ENCODE measurements at regions not wholly inside any gene's neighbourhood (a gene's known extent, or its start where the extent isn't known, plus 50 kb on each side); places are given as distances from the start of the nearest gene placed in this dataset.
"Not testable (repeated sequence)": the region's sequence is repeated elsewhere in the genome, so short reads cannot be mapped to it uniquely, and the experiment has no call there.

GRCh38 chr1:222404710-222405109 is 143.2 kb downstream of the HHIPL2 start:
- Mint-ChIP-seq H3K27me3 (peaks cover 2% of the 10 kb centered on the region), H3K9me3 (peaks cover 12% of the 10 kb centered on the region), H3K27ac (no peak overlapping the region), H3K4me3 (peak overlapping the region; percentile 28), H3K4me1 (peaks cover 5% of the 10 kb centered on the region), H3K36me3 (ENCODE audit: low read depth) (peaks cover 1% of the 10 kb centered on the region)
- ChIA-PET POLR2A (no interaction called here), CTCF (no interaction called here)
- DNase-seq, result no peak

- Mint-ChIP-seq H3K27me3 (no peaks in the 10 kb centered on the region), H3K4me3 (no peak overlapping the region), H3K9me3 (peaks cover 3% of the 10 kb centered on the region), H3K36me3 (ENCODE audit: low read depth) (no peaks in the 10 kb centered on the region), H3K27ac (no peak overlapping the region), H3K4me1 (no peaks in the 10 kb centered on the region)
- POLR2A ChIA-PET, result no interaction called here
- no peak for DNase-seq
- CTCF ChIA-PET, result no interaction called here
These were observed 148.7 kb downstream of the HHIPL2 start for GRCh38 chr1:222399197-222399596.

GRCh38 chr1:222394224-222394623 is 153.7 kb downstream of the HHIPL2 start:
- Mint-ChIP-seq H3K4me1 (no peaks in the 10 kb centered on the region), H3K27me3 (no peaks in the 10 kb centered on the region), H3K9me3 (peaks cover 9% of the 10 kb centered on the region), H3K4me3 (no peak overlapping the region), H3K27ac (no peak overlapping the region), H3K36me3 (ENCODE audit: low read depth) (no peaks in the 10 kb centered on the region)
- no peak for DNase-seq
- ChIA-PET CTCF (no interaction called here), POLR2A (no interaction called here)

GRCh38 chr1:222392556-222392955 is 155.3 kb downstream of the HHIPL2 start:
- no peak overlapping the region for H3K27ac Mint-ChIP-seq
- H3K27me3 Mint-ChIP-seq, result no peaks in the 10 kb centered on the region
- ChIA-PET CTCF (no interaction called here), POLR2A (no interaction called here)
- peaks cover 9% of the 10 kb centered on the region for H3K9me3 Mint-ChIP-seq
- no peak for DNase-seq
- no peaks in the 10 kb centered on the region for H3K4me1 Mint-ChIP-seq
- no peaks in the 10 kb centered on the region for H3K36me3 Mint-ChIP-seq (ENCODE audit: low read depth)
- H3K4me3 Mint-ChIP-seq, result no peak overlapping the region

- ChIA-PET CTCF (no interaction called here), POLR2A (no interaction called here)
- H3K27ac Mint-ChIP-seq, result no peak overlapping the region
- H3K27me3 Mint-ChIP-seq, result no peaks in the 10 kb centered on the region
- H3K4me1 Mint-ChIP-seq, result no peaks in the 10 kb centered on the region
- no peaks in the 10 kb centered on the region for H3K36me3 Mint-ChIP-seq (ENCODE audit: low read depth)
- peaks cover 9% of the 10 kb centered on the region for H3K9me3 Mint-ChIP-seq
- DNase-seq, result no peak
- no peak overlapping the region for H3K4me3 Mint-ChIP-seq
These were observed 157.7 kb downstream of the HHIPL2 start for GRCh38 chr1:222390181-222390580.

- POLR2A ChIA-PET, result no interaction called here
- no peak overlapping the region for H3K27ac Mint-ChIP-seq
- no peak overlapping the region for H3K4me3 Mint-ChIP-seq
- no peaks in the 10 kb centered on the region for H3K27me3 Mint-ChIP-seq
- H3K9me3 Mint-ChIP-seq, result peaks cover 6% of the 10 kb centered on the region
- CTCF ChIA-PET, result no interaction called here
- H3K4me1 Mint-ChIP-seq, result no peaks in the 10 kb centered on the region
- H3K36me3 Mint-ChIP-seq (ENCODE audit: low read depth), result no peaks in the 10 kb centered on the region
- DNase-seq, result no peak
These were observed 160.7 kb downstream of the HHIPL2 start for GRCh38 chr1:222387007-222387814.

GRCh38 chr1:222385955-222386354 is 161.9 kb downstream of the HHIPL2 start:
- Mint-ChIP-seq H3K4me3 (no peak overlapping the region), H3K9me3 (peaks cover 10% of the 10 kb centered on the region), H3K4me1 (no peaks in the 10 kb centered on the region), H3K27ac (no peak overlapping the region), H3K27me3 (no peaks in the 10 kb centered on the region), H3K36me3 (ENCODE audit: low read depth) (no peaks in the 10 kb centered on the region)
- DNase-seq, result no peak
- CTCF ChIA-PET, result no interaction called here
- POLR2A ChIA-PET, result no interaction called here

- H3K4me1 Mint-ChIP-seq, result no peaks in the 10 kb centered on the region
- H3K9me3 Mint-ChIP-seq, result peaks cover 12% of the 10 kb centered on the region
- no peak overlapping the region for H3K4me3 Mint-ChIP-seq
- ChIA-PET POLR2A (no interaction called here), CTCF (no interaction called here)
- H3K36me3 Mint-ChIP-seq (ENCODE audit: low read depth), result no peaks in the 10 kb centered on the region
- H3K27me3 Mint-ChIP-seq, result no peaks in the 10 kb centered on the region
- no peak overlapping the region for H3K27ac Mint-ChIP-seq
- no peak for DNase-seq
These were observed 162.6 kb downstream of the HHIPL2 start for GRCh38 chr1:222385262-222385661.

GRCh38 chr1:222384531-222384930 is 163.4 kb downstream of the HHIPL2 start:
- H3K27me3 Mint-ChIP-seq, result no peaks in the 10 kb centered on the region
- ChIA-PET CTCF (no interaction called here), POLR2A (no interaction called here)
- peaks cover 14% of the 10 kb centered on the region for H3K9me3 Mint-ChIP-seq
- no peak for DNase-seq
- no peaks in the 10 kb centered on the region for H3K4me1 Mint-ChIP-seq
- H3K4me3 Mint-ChIP-seq, result no peak overlapping the region
- H3K36me3 Mint-ChIP-seq (ENCODE audit: low read depth), result no peaks in the 10 kb centered on the region
- no peak overlapping the region for H3K27ac Mint-ChIP-seq

GRCh38 chr1:222382171-222382570 is 165.7 kb downstream of the HHIPL2 start:
- CTCF ChIA-PET, result no interaction called here
- Mint-ChIP-seq H3K4me3 (no peak overlapping the region), H3K27ac (no peak overlapping the region), H3K9me3 (peaks cover 11% of the 10 kb centered on the region), H3K4me1 (no peaks in the 10 kb centered on the region), H3K27me3 (no peaks in the 10 kb centered on the region), H3K36me3 (ENCODE audit: low read depth) (no peaks in the 10 kb centered on the region)
- DNase-seq, result no peak
- POLR2A ChIA-PET, result no interaction called here

- H3K36me3 Mint-ChIP-seq (ENCODE audit: low read depth), result no peaks in the 10 kb centered on the region
- ChIA-PET CTCF (no interaction called here), POLR2A (no interaction called here)
- no peaks in the 10 kb centered on the region for H3K27me3 Mint-ChIP-seq
- H3K4me1 Mint-ChIP-seq, result no peaks in the 10 kb centered on the region
- no peak overlapping the region for H3K27ac Mint-ChIP-seq
- peaks cover 11% of the 10 kb centered on the region for H3K9me3 Mint-ChIP-seq
- DNase-seq, result no peak
- H3K4me3 Mint-ChIP-seq, result no peak overlapping the region
These were observed 170.3 kb downstream of the HHIPL2 start for GRCh38 chr1:222377428-222378088.

- H3K4me1 Mint-ChIP-seq; H3K4me3 Mint-ChIP-seq; POLR2A ChIA-PET; DNase-seq; H3K27ac Mint-ChIP-seq; H3K36me3 Mint-ChIP-seq (ENCODE audit: low read depth); H3K9me3 Mint-ChIP-seq; CTCF ChIA-PET; H3K27me3 Mint-ChIP-seq: not testable (repeated sequence)
These were observed 171.1 kb downstream of the HHIPL2 start for GRCh38 chr1:222376791-222377190.

GRCh38 chr1:222375701-222376100 is 172.2 kb downstream of the HHIPL2 start:
- no peak for DNase-seq
- Mint-ChIP-seq H3K4me1 (no peaks in the 10 kb centered on the region), H3K4me3 (no peak overlapping the region), H3K27ac (no peak overlapping the region), H3K36me3 (ENCODE audit: low read depth) (no peaks in the 10 kb centered on the region), H3K9me3 (peaks cover 7% of the 10 kb centered on the region), H3K27me3 (no peaks in the 10 kb centered on the region)
- ChIA-PET CTCF (no interaction called here), POLR2A (no interaction called here)

Data from activated CD4-positive, alpha-beta T cell treated with anti-CD3 and anti-CD28 coated beads, Interleukin-2, amount 10 ng/mL, durations not matched to agents 7 days and 5 days (primary cell).